Dendritic cell treated with granulocyte-macrophage colony-stimulating factor and Interleukin-4, amounts not matched to agents 40 ng/mL and 50 ng/mL, for 4 days (primary cell): ENCODE measurements at regions not wholly inside any gene's neighbourhood (a gene's known extent, or its start where the extent isn't known, plus 50 kb on each side); places are given as distances from the start of the nearest gene placed in this dataset.

ENCODE experiments used
- H3K27ac Mint-ChIP-seq: one replicate; pipeline ENCODE4 v1.8.0; 2022; ENCODE audit warnings: mild to moderate bottlenecking, mixed read lengths
- H3K27me3 Mint-ChIP-seq: one replicate; pipeline ENCODE4 v1.8.0; 2022; ENCODE audit warnings: mild to moderate bottlenecking, mixed read lengths
- H3K36me3 Mint-ChIP-seq: one replicate; pipeline ENCODE4 v1.8.0; 2022; ENCODE audit warnings: low read depth, mixed read lengths
- H3K4me1 Mint-ChIP-seq: one replicate; pipeline ENCODE4 v1.8.0; 2022; ENCODE audit warnings: low read depth, mixed read lengths
- H3K4me3 Mint-ChIP-seq: one replicate; pipeline ENCODE4 v1.8.0; 2022; ENCODE audit warnings: mild to moderate bottlenecking, moderate library complexity, mixed read lengths
- H3K9me3 Mint-ChIP-seq: one replicate; pipeline ENCODE4 v1.8.0; 2022; ENCODE audit warnings: mixed read lengths
- intact Hi-C: fragments of 100-400 bp; cut with micrococcal nuclease; formaldehyde crosslinking; loops from one replicate; pipeline ENCODE4 v1.15.0; 2022

DNA sequence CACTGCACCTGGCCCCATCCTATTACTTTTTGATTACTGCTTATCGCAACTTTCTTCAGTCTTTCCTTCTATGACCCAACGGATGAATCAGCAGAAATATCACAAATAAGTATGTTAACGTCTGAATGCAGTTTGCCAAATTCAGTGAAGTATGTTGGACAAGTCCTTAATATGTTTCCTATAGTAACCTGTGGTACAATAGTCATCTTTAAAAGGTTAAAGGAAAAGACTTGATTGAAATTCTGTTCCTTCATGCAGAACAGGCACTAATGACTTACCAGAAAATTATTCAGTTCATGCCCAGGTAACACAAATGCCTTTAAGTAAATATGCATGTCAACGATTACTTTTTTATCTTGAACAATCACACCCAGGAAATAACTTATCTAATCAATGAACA, 242.6 kb downstream of the KCTD12 start:
- Mint-ChIP-seq H3K27ac (no peak overlapping the region), H3K27me3 (no peaks in the 10 kb centered on the region), H3K4me3 (no peak overlapping the region), H3K36me3 (no peaks in the 10 kb centered on the region), H3K4me1 (no peaks in the 10 kb centered on the region), H3K9me3 (peaks cover 5% of the 10 kb centered on the region)
- intact Hi-C loops = no loop called here

- Mint-ChIP-seq H3K4me3 (no peak overlapping the region), H3K9me3 (no peaks in the 10 kb centered on the region), H3K4me1 (no peaks in the 10 kb centered on the region), H3K27me3 (peaks cover 2% of the 10 kb centered on the region), H3K36me3 (no peaks in the 10 kb centered on the region), H3K27ac (no peak overlapping the region)
- intact Hi-C loops = no loop called here
Observed at GRCh38 chr13:76641056-76641455, 245.1 kb downstream of the KCTD12 start.

- H3K27ac Mint-ChIP-seq = no peak overlapping the region
- H3K36me3 Mint-ChIP-seq = no peaks in the 10 kb centered on the region
- intact Hi-C loops = no loop called here
- no peak overlapping the region for H3K4me3 Mint-ChIP-seq
- H3K9me3 Mint-ChIP-seq = no peaks in the 10 kb centered on the region
- no peaks in the 10 kb centered on the region for H3K4me1 Mint-ChIP-seq
- H3K27me3 Mint-ChIP-seq = peaks cover 2% of the 10 kb centered on the region
Observed at GRCh38 chr13:76638882-76639281, 247.3 kb downstream of the KCTD12 start.

- Mint-ChIP-seq H3K4me1 (no peaks in the 10 kb centered on the region), H3K27me3 (peaks cover 2% of the 10 kb centered on the region), H3K27ac (no peak overlapping the region), H3K36me3 (no peaks in the 10 kb centered on the region), H3K9me3 (no peaks in the 10 kb centered on the region), H3K4me3 (no peak overlapping the region)
- intact Hi-C loops = no loop called here
Observed at GRCh38 chr13:76638181-76638580, 248.0 kb downstream of the KCTD12 start.

DNA sequence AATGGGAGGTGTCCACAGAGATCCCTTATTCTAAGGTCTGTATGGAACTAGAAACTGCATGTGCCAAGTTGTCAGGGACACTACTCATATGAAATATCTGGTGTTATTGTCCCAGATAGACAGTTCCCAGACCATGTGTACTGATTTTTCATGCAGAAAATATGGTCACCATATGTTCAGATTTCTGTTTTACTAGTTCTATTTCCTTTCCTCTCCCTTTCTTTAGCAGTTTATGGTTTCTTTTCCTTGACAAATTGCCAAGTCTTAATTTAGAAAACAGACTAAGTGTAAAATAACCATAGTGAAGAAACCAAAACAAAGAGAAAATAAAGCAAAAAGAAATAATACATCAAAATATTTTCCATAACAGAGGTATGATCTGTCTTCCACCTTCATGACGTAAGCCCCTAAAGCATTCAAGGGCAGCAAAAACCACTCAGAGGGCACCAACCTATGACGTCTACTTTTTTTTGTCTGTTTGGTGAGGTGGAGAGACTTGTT, 248.5 kb downstream of the KCTD12 start:
- intact Hi-C loops = no loop called here
- H3K27me3 Mint-ChIP-seq = peaks cover 4% of the 10 kb centered on the region
- H3K27ac Mint-ChIP-seq = no peak overlapping the region

GRCh38 chr13:76636829-76637228, 249.4 kb downstream of the KCTD12 start:
- intact Hi-C loops = no loop called here
- no peaks in the 10 kb centered on the region for H3K4me1 Mint-ChIP-seq
- H3K27ac Mint-ChIP-seq = no peak overlapping the region
- no peak overlapping the region for H3K4me3 Mint-ChIP-seq
- H3K9me3 Mint-ChIP-seq = no peaks in the 10 kb centered on the region
- peaks cover 5% of the 10 kb centered on the region for H3K27me3 Mint-ChIP-seq
- no peaks in the 10 kb centered on the region for H3K36me3 Mint-ChIP-seq

More for the DNA sequence above, 248.5 kb downstream of the KCTD12 start:
- no peak overlapping the region for H3K4me3 Mint-ChIP-seq
- H3K4me1 Mint-ChIP-seq = no peaks in the 10 kb centered on the region
- no peaks in the 10 kb centered on the region for H3K36me3 Mint-ChIP-seq
- H3K9me3 Mint-ChIP-seq = no peaks in the 10 kb centered on the region

- intact Hi-C loops = no loop called here
- Mint-ChIP-seq H3K27me3 (peaks cover 7% of the 10 kb centered on the region), H3K36me3 (no peaks in the 10 kb centered on the region), H3K4me1 (no peaks in the 10 kb centered on the region), H3K27ac (no peak overlapping the region), H3K9me3 (no peaks in the 10 kb centered on the region), H3K4me3 (no peak overlapping the region)
Observed at GRCh38 chr13:76635232-76636230, 250.7 kb downstream of the KCTD12 start.

DNA sequence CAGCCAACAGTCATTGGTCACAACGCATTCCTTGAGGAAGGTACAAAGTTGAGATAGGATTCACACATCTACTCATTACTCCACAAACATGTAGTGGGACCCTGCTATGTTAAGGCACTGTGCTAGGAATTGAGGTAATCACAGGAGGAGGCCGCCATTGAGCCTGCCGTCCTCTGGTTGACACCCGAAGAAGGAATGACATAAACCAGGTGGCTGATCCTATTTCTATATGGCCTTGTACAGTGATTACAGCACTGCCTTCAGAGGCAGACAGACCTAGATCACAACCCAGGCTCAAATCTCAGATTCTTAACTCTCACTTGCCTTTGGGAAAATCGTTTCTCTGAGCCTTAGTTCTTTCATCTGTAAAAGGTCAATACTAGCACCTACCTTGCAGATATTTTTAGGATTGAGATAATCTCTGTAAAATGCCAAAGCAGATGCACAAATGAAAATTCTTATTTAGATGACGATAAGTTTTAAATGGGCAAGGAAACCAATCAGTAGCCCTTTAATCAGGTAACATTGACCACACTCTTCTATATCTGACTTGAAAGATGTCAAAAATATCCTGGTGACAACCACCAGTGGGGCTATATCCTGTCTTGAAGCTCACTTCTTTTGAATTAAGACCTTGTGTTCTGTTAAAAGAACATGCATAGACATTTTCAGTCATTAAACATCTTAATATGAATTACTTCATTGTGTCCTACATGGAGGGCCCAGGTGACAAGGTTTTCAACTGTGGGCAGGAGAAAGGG, 251.6 kb downstream of the KCTD12 start:
- Mint-ChIP-seq H3K4me1 (no peaks in the 10 kb centered on the region), H3K9me3 (no peaks in the 10 kb centered on the region), H3K27ac (no peak overlapping the region), H3K4me3 (no peak overlapping the region), H3K27me3 (peaks cover 7% of the 10 kb centered on the region), H3K36me3 (no peaks in the 10 kb centered on the region)
- intact Hi-C loops = no loop called here

DNA sequence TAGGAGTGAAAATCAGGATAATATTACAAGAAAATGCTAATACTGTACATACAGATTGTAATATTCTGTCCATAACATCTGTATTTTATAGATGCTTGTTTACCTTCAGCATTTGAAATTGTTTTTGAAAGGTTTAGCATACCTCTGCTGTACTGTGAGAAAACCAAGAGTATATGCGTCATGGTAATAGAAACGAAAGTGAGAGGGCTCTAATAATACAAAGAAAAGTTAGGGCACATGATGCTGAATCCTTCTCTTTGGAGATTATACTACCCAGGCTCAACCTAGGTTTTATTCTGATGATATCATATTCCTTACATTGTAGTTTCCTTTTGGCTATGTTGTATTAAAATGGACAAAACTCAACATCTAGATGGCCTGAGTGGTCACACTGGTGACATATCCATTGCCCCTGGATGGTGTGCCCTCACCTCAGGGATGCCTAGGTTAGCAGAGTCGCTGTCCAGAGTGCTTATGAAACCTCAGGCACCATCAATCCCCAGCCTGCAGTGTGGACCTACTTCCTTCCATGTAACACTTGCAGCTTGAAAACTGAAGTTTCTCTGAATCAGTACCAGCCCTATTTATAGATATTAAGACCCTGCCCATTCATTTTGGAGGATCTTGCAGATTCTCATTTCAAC, 253.7 kb downstream of the KCTD12 start:
- no peak overlapping the region for H3K27ac Mint-ChIP-seq
- peaks cover 4% of the 10 kb centered on the region for H3K27me3 Mint-ChIP-seq
- H3K4me3 Mint-ChIP-seq = no peak overlapping the region
- H3K9me3 Mint-ChIP-seq = peaks cover 13% of the 10 kb centered on the region
- intact Hi-C loops = no loop called here
- H3K36me3 Mint-ChIP-seq = no peaks in the 10 kb centered on the region
- no peaks in the 10 kb centered on the region for H3K4me1 Mint-ChIP-seq

- Mint-ChIP-seq H3K4me1 (no peaks in the 10 kb centered on the region), H3K27ac (no peak overlapping the region), H3K27me3 (peaks cover 8% of the 10 kb centered on the region), H3K9me3 (peaks cover 24% of the 10 kb centered on the region), H3K36me3 (no peaks in the 10 kb centered on the region), H3K4me3 (no peak overlapping the region)
- intact Hi-C loops = no loop called here
Observed at GRCh38 chr13:76630629-76631230, 255.5 kb downstream of the KCTD12 start.

GRCh38 chr13:76622315-76623040, 263.7 kb downstream of the KCTD12 start:
- Mint-ChIP-seq H3K27me3 (peaks cover 7% of the 10 kb centered on the region), H3K36me3 (no peaks in the 10 kb centered on the region), H3K9me3 (peaks cover 20% of the 10 kb centered on the region), H3K4me1 (peaks cover 6% of the 10 kb centered on the region), H3K27ac (no peak overlapping the region), H3K4me3 (no peak overlapping the region)
- intact Hi-C loops = no loop called here

GRCh38 chr13:76621705-76622104, 264.5 kb downstream of the KCTD12 start:
- peaks cover 7% of the 10 kb centered on the region for H3K27me3 Mint-ChIP-seq
- peaks cover 15% of the 10 kb centered on the region for H3K9me3 Mint-ChIP-seq
- peaks cover 6% of the 10 kb centered on the region for H3K4me1 Mint-ChIP-seq
- H3K36me3 Mint-ChIP-seq = no peaks in the 10 kb centered on the region
- H3K27ac Mint-ChIP-seq = no peak overlapping the region
- intact Hi-C loops = no loop called here
- no peak overlapping the region for H3K4me3 Mint-ChIP-seq

DNA sequence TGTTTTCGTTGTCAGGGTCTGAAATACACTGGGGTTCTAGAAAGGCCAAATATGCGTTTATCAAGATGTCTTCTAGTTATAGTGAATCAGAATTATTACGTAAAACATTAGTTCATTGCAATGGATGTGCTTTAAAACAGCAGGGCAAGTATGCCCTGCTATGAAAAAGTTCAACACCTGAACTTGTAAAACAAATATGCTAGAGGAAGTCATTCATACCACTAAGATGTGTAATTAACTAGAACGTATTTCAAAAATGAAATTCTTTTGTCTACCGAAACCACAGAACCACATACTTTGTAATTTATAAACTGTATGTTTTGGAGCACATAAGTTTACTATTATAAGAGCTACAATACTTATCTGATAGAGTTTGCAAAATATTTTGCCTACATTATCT, 266.2 kb downstream of the KCTD12 start:
- Mint-ChIP-seq H3K27me3 (peaks cover 2% of the 10 kb centered on the region), H3K4me3 (no peak overlapping the region), H3K27ac (no peak overlapping the region), H3K4me1 (peaks cover 6% of the 10 kb centered on the region), H3K36me3 (no peaks in the 10 kb centered on the region), H3K9me3 (peaks cover 9% of the 10 kb centered on the region)
- intact Hi-C loops = no loop called here
